GM12864 (cell line): ENCODE measurements at regions not wholly inside any gene's neighbourhood (a gene's known extent, or its start where the extent isn't known, plus 50 kb on each side); places are given as distances from the start of the nearest gene placed in this dataset.

ENCODE experiments used
- DNase-seq: peaks from one replicate; pipeline ENCODE4 v3.0.0-alpha.2; 2011; ENCODE audit warnings: low read depth
- H3K4me3 ChIP-seq: 2 replicates; pipeline ENCODE4 v1.5.1; 2011; ENCODE audit warnings: mild to moderate bottlenecking, low read depth, low read length, control low read depth
- CTCF ChIP-seq: IDR thresholded peaks from 2 replicates; pipeline ENCODE4 v1.5.1; 2011; ENCODE audit warnings: low read depth, mild to moderate bottlenecking, moderate library complexity, low read length, control low read depth, inconsistent platforms; ENCODE audit errors: missing control alignments

- no peak for TF ChIP-seq CTCF
- no peak overlapping the region for H3K4me3 ChIP-seq
- no peak for DNase-seq
These were observed 279.4 kb downstream of the RPS24 start for GRCh38 chr10:78313048-78313381.

DNA sequence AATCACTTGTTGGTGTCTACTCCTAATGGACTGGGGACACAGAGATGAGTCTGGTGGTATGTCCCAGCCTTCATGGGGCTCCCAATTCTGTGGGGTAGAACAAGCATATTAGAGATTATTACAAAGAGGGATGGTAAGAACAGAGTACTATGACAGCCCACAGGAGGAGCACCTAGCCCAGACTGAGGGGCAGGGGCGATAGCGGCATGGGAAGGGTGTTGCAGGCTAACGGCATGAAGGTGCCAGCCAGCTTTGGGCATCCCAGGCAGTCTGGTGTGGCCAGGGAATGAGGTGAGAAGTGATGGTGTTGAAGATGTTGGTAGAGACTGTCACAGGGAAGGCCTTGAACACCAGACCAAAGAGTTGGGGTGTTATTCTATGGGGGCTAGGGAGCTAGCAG is 280.0 kb downstream of the RPS24 start:
- DNase-seq: no peak
- H3K4me3 ChIP-seq: no peak overlapping the region
- no peak for TF ChIP-seq CTCF

DNA sequence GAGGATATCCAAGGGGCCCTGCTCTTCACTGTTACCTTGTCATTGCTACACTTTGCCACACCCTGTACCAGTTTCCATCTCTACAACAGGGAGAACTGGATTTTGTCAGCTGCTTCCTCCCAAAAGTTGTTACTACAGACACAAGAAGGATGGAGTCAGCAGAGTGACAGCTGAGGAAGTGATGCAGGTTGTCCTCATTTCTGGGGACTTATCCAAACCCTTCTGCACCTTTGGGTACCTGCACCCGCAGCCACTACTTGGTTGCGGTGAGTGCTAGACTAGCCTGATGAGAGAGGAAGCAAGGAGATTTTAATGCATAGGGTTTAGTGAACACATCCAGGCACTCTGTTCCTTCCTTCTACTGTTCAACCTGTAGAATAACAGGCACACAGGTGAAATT is 281.0 kb downstream of the RPS24 start:
- no peak for TF ChIP-seq CTCF
- no peak for DNase-seq
- H3K4me3 ChIP-seq: no peak overlapping the region

DNA sequence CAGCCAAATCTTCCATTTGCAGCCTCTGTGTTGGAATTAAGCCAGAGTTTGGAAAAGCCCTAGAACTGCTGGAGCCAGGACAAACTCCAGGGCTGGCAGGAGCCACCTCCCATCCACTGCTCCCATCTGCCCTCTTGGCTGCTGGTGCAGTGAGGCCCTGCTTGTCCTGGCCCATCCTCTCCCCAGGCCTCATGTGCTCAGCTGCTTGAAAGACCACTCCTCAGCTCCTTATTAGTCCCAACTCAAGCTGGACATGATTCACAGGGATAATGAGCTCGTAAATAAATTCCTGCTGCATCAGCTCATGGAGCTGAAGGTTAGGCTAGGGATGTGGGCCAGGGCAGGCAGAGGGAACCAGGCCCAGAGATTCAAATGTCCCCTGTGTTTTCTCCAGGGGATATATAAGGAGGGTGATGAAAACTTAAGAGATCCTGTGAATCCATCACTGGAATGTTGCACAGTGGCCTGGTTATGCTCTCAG is 282.8 kb downstream of the RPS24 start:
- DNase-seq: no peak
- H3K4me3 ChIP-seq: no peak overlapping the region
- no peak for TF ChIP-seq CTCF

- H3K4me3 ChIP-seq: no peak overlapping the region
- DNase-seq: no peak
- TF ChIP-seq CTCF: no peak
These were observed 284.6 kb downstream of the RPS24 start for GRCh38 chr10:78318305-78318704.

- no peak for TF ChIP-seq CTCF
- H3K4me3 ChIP-seq: no peak overlapping the region
- DNase-seq: no peak
These were observed 285.7 kb downstream of the RPS24 start for GRCh38 chr10:78319371-78319770.

- H3K4me3 ChIP-seq: no peak overlapping the region
- no peak for DNase-seq
- TF ChIP-seq CTCF: no peak
These were observed 286.2 kb downstream of the RPS24 start for GRCh38 chr10:78319841-78320240.
